Sigmoid colon (tissue), 3 donors: ENCODE measurements at regions not wholly inside any gene's neighbourhood (a gene's known extent, or its start where the extent isn't known, plus 50 kb on each side); places are given as distances from the start of the nearest gene placed in this dataset.
"Not testable (repeated sequence)": the region's sequence is repeated elsewhere in the genome, so short reads cannot be mapped to it uniquely, and the experiment has no call there.

Source experiments
- CTCF ChIP-seq, 4 experiments: fragments of 450-650 bp in 3 of 4; fragments of 200-600 bp in 1 of 4; IDR thresholded peaks; one replicate each; pipeline ENCODE4 v1.5.1; 2016 to 2019; ENCODE audit warnings: antibody characterized with exemption in 4 of 4, mild to moderate bottlenecking in 3 of 4, moderate library complexity in 2 of 4
- POLR2A ChIP-seq, 2 donors: fragments of 450-650 bp; IDR thresholded peaks; one replicate each; pipeline ENCODE4 v1.6.1; 2016; ENCODE audit warnings: antibody characterized with exemption in 2 of 2, mild to moderate bottlenecking in 2 of 2, moderate library complexity in 2 of 2

- TF ChIP-seq POLR2A, CTCF (IDR thresholded peaks at IDR 0.05): not testable (repeated sequence)
These were observed 127.6 kb downstream of the LRRC37A3 start for GRCh38 chr17:64791691-64792090.
